Hypothalamus (tissue), 51 donors: ENCODE measurements at regions not wholly inside any gene's neighbourhood (a gene's known extent, or its start where the extent isn't known, plus 50 kb on each side); places are given as distances from the start of the nearest gene placed in this dataset.

Source experiments
- DNase-seq, 51 donors: peaks; one replicate each; lab custom pipeline; 2025; lab: John Stamatoyannopoulos, UW

- DNase-seq: no peak
Measured at GRCh38 chr3:70849911-70850699, 537.7 kb upstream of the MDFIC2 start.

DNA sequence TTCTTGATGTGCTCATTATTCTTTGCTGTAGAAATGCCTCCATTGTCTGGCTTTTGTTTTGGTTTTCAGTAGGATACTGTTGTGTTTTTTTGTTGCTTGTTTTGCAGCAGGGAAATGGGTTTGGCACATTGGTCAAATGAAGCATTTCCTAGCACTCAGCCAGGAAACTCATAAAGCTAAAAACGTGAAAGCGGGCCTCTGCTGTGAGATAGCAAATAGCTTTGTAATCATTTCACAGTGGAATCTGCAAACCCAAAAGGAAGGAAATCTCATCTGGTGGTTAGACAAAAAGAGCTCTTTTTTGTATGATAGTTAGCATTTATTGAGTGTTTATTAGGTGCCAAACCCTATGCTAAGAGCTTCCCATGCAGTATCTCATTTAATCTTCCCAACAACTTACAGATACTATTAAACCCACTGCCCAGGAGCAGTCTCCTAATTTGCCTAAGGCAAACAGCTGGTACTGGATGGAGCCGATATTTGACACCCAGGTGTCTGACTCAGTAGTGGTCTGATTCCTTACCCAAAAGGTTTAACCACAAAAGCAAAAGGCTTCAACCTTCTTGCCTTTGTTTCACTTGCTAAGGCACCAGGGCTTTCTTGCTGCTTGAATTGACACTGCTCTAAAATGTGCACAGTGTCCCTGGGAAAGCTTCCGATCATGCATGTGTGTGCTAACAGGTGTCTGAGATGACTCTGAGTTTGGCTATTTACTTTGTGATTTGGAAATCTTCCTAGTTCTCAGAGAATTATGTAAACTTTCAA, 527.9 kb upstream of the MDFIC2 start:
- DNase-seq: no peak

- DNase-seq: no peak
Measured at GRCh38 chr3:70833239-70833960, 521.0 kb upstream of the MDFIC2 start.

DNA sequence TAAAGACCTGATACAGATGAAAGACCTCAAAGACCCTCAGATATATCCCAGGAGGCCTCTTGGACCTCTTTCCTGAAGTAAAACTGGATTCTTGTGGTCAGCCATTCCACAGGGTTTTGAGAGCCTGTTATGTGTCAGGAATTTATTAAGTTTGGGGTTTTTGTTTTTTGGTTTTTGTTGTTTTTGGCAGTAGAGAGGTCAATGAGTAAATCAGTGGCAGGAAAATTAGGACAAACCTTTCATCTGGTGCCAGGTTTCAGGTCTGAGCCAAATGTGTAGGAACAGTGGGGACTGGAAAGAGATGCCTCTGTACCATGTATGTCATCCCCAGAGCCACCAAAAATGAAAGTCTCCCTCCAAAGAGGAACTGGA, 520.4 kb upstream of the MDFIC2 start:
- DNase-seq: no peak

DNA sequence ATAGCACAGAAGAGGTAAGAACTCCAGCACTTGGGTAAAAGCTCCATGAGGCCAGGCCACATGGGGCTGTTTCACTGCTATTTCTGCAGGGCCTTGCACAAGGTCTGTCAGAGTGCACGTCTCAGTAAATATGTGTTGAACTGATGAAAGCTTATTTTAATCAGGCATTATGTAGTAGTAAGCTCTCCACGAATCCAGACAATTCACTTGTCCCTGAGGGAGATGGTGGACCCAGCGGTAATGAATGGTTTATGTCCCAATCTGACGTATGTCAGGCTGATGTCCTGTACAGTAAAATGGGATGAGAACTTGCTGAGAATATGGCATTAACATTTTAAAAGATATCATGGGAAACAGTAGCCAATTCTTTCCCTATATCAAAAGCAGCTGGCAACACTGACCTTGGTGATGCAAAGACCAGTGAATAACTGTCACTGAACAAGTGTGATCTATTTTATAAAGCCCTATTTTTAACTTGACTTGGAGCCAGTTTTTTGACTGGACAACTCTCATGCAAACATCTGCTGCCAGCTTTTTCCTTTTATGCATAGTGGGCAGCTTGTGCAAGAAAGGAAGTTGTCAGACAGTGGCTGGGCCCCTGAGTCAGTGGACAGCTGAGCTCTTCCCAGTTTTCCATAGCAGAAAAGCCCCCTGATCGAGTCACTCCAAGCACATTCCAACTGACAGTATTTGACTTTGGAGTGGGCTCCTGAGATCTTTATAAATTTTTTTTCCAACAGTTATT, 519.8 kb upstream of the MDFIC2 start:
- peak in 1 of 51 donors; percentile 3 for DNase-seq

- DNase-seq: no peak
Measured at GRCh38 chr3:70829092-70829491, 516.7 kb upstream of the MDFIC2 start.

DNA sequence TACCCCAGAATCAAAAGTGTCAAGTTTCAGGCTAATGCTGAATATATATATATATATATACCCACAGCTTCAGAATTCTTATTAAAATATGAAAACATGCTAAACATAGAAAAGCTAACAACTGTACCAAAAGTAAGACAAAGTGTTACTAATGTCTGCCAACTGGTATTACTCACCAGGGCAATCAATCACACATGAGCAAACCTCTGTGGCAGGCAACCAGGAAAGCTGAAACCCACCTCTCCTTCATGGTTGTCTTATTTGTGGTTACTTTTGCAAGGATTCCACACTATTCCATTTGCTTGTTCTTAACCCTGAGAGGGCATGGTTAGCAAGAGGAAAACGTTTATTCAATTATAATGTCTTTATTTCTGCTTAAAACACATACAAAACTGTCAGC, 512.3 kb upstream of the MDFIC2 start:
- DNase-seq: no peak

DNA sequence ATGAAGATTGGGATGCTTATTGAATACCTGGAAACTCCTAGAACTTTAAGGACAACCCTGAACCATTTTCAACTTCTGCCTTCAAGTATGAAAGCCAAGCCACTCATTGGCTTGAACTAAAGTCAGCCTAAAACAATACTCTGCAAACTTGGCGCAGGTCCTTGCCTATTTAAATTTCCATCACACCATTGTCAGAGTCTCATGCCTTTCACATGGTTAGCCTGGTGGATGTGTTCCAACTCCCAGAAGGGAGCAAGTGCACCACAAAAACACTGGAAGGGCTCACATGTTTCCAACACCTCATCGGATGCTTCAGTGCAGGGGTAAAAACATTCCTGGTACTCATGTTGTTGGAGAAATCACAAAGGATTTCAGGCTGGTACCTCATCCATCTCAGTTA, 511.6 kb upstream of the MDFIC2 start:
- peak in 1 of 51 donors; percentile 7 for DNase-seq

DNA sequence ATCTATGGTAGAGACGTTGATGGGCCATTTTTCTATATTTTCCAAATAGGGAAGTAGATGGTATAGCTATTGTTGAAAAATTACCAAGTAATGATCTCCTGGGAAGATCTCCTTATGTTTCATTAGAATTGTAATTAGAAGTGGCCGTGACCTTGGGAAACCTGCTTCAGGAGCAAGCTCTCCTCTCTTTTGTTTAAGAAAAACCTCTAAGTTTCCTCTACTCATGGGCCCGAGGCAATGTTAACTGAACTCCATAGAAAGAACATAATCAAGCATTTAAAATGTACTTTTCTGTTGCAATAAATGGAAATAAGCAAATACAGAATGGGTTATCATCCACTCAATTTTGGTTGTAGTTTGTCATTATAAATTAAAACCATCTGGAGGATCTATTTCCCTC, 511.2 kb upstream of the MDFIC2 start:
- no peak for DNase-seq

- DNase-seq: no peak
Measured at GRCh38 chr3:70822669-70823068, 510.2 kb upstream of the MDFIC2 start.

DNA sequence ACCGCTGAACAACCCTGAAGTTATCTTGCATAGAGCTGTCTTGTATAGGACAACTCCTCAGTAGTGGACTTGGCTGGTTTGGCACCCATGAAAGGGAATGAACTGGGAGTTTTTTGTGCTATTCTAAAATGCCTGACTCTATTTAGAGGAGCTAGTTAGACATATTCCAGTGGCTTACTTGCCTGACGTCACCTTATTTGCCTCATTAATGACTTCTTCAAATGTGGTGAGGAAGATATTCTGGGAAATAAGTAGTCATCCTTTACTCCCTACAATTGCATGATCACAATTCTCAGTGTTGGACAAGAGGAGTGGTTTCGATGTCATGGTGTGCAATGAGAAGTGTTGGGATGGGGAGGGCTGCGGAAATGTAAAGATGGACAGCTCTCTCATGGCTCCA, 509.2 kb upstream of the MDFIC2 start:
- DNase-seq: no peak

DNA sequence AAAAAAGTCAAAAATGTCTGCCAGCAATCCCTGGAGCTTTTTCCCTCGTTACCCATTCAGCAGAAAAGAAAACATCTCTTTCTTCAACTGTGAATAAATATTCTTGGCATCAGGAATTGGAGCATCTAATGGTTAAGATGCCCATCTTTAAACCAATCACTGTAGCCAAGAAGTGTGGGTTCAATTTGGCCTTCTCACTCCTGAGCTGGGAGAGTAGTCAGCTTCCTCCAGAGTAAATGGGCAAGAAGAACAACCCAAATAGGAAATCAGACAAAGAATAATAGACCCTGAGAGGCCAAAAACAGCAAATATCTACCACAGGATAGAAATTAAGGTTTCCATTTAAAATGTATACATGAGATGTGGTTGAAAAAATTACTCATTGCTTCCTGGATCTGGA, 508.0 kb upstream of the MDFIC2 start:
- DNase-seq: peak in 1 of 51 donors; percentile 20

GRCh38 chr3:70818145-70818544, 505.7 kb upstream of the MDFIC2 start:
- no peak for DNase-seq

- DNase-seq: no peak
Measured at GRCh38 chr3:70816346-70816745, 503.9 kb upstream of the MDFIC2 start.

- DNase-seq: no peak
Measured at GRCh38 chr3:70815817-70816216, 503.4 kb upstream of the MDFIC2 start.

DNA sequence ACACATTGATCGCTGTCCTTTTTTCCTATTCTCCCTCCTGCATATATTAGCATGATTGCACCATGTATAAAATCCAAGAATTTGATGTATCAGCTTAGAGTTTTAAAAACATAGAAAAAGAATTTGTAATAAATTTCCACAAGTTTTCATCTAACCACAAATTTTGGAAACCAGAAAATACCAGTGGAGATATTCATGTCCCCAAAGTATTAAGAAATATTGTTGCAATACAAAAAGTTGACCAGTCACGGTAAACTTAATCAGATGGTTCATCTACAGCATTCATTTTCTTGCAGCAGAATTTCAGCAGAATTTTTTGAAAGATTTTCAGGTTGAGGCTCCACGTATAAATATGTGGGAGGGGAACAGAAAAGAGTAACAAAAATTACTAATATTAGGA, 500.9 kb upstream of the MDFIC2 start:
- no peak for DNase-seq

DNA sequence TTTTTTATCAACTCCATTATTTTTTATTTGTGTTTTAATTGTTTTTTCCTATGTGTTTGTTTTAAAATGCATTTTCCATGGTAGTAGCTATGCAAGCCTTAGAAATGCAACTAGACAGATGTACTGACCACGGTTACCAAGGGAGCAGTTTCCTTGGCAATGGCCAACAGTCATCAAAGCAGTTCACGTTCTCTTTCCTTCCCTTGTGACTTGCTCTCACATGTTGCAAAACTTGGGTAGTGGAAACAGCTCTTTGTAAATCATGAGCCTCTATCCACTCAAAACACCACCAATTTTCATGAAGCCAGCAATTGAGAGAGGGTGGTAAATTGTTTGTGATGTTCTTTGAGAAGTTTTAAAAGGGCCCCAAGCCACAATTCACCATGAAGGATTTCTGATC, 499.4 kb upstream of the MDFIC2 start:
- peak in 12 of 51 donors; percentile 1 to 37 (median 14) for DNase-seq

DNA sequence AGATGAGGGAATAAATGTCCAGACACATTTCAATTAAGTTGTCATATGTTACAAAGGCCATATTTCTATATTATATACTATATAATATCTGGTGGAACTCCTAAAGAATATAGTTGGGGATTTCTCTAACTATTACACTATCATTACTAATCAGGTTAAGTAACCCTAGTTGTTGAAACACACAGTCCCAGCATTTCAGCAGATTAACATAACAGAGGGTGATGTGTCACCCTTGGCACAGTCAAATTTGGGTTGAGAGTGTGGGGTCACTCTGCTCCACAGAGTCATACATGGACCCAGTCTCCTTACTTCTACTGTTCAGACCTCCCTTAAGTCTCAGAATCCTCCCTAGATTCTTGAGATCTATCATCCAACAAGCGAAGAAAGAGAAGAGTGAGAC, 496.4 kb upstream of the MDFIC2 start:
- no peak for DNase-seq

DNA sequence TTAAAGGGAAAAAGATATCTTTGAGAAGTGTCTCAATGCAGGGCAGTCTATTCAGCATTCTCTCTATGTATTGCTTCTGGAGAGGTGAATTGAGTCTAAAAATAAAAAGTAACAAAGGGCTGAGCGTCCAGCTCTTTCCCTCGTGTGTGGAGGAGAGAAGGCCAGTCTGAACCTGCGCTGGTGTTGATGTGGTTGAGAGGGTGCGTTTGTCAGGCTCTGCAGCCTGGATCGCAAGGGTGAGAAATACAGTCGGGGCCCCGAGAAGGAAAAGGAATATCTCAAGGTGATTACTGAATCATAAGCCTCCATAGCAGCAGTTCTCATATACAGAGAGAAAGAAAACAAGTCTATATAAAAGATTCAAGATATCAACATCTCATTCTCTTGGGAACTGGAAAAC, 494.1 kb upstream of the MDFIC2 start:
- DNase-seq: no peak

DNA sequence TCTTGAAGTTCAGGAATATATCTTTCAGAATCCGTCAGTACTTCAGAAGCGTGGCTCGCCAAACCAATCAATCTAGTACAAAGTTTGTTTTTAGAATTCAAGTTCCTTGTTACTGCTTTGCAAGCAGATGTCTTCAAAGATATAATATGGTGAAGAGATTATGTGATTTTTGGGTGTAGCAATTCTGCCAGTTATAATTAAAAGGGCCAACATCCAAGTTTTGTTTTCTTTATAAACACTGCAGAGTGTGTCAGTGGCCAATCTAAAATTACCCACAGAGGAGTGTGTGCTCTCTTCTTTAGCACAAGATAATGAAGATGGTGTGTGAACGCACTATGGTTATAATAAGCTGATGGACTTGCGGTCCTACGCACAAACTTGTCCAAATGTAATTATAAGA, 493.6 kb upstream of the MDFIC2 start:
- no peak for DNase-seq
